ENCODE measurements at regions not wholly inside any gene's neighbourhood (a gene's known extent, or its start where the extent isn't known, plus 50 kb on each side); places are given as distances from the start of the nearest gene placed in this dataset.

DNA sequence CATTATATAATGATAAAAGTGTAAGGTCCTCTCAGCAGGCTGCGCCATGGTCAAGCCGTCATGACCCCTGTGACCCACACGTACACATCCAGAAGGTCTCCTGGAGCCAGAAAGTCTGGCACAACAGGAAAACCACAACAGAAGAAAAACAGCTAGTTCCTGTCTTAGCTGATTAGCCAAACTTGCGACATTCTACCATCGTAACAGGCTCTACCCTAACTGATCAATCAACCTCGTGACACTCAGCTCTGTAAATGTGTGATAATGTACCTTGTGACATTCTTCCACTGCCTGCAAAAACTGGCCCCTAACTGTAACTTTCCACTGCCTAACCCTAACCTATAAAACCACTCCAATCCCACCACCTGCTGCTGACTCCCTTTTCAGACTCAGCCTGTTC lies 316.4 kb upstream of the TUSC1 start:
- H3K27me3 ChIP-seq, result no peaks in the 10 kb centered on the region
- H3K4me3 ChIP-seq, result no peak overlapping the region
- peaks cover 0 to 51% (median 0%) of the 10 kb centered on the region in 4 donors for H3K9me3 ChIP-seq
- no peaks in the 10 kb centered on the region for H3K4me1 ChIP-seq
- no peak for DNase-seq (ENCODE audit: low spot score in 2 of 2)
- H3K36me3 ChIP-seq, result no peaks in the 10 kb centered on the region
- TF ChIP-seq CTCF (IDR thresholded peaks at IDR 0.05) (no peak), EP300 (IDR thresholded peaks at IDR 0.05) (no peak)
- no peak overlapping the region for H3K27ac ChIP-seq
- 60 to 70% methylated on average over 6 of the region's 6 CpGs for WGBS, 2 donors

GRCh38 chr9:25990376-25990775 lies 312.1 kb upstream of the TUSC1 start:
- TF ChIP-seq EP300 (IDR thresholded peaks at IDR 0.05), result no peak
- no peak for TF ChIP-seq POLR2A (IDR thresholded peaks at IDR 0.05)
- TF ChIP-seq CTCF (IDR thresholded peaks at IDR 0.05), result no peak
- Histone ChIP-seq H3K4me3 (no peak overlapping the region), H3K27ac (no peak overlapping the region), H3K4me1 (no peaks in the 10 kb centered on the region), H3K36me3 (no peaks in the 10 kb centered on the region), H3K9me3 (peaks cover 0 to 83% (median 0%) of the 10 kb centered on the region in 4 donors), H3K27me3 (no peaks in the 10 kb centered on the region)
- 70 to 78% methylated on average over 1 of the region's 1 CpG for WGBS, 2 donors
- DNase-seq (ENCODE audit: low spot score in 2 of 2), result no peak

GRCh38 chr9:25975667-25976066 lies 297.4 kb upstream of the TUSC1 start:
- 91 to 92% methylated on average over 1 of the region's 1 CpG for WGBS, 2 donors
- TF ChIP-seq EP300 (IDR thresholded peaks at IDR 0.05), result no peak
- TF ChIP-seq CTCF (IDR thresholded peaks at IDR 0.05), result no peak
- no peak for TF ChIP-seq POLR2A (IDR thresholded peaks at IDR 0.05)
- H3K27ac ChIP-seq, result no peak overlapping the region
- no peak overlapping the region for H3K4me3 ChIP-seq
- peaks cover 0 to 13% (median 0%) of the 10 kb centered on the region in 4 donors for H3K9me3 ChIP-seq
- H3K36me3 ChIP-seq, result no peaks in the 10 kb centered on the region
- H3K4me1 ChIP-seq, result no peaks in the 10 kb centered on the region
- DNase-seq (ENCODE audit: low spot score in 2 of 2), result no peak
- no peaks in the 10 kb centered on the region for H3K27me3 ChIP-seq

DNA sequence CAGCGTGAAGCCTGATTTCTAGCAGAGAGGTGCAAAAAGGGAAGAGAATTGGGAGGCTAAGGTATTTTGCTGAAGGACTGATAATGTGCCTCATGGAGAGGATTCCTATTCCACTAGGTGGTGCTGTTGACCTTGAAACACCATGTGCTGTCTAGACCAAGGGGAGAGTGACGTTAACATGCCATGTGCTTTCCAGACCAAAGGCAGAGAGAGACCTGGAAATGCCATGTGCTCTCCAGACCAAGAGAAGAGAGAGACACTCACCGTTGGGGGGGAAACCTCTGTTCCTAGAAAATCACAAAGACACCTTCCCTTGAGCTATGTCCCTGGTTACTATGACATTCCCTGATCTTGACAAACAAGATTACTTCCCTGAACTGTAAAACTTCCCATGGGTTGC lies 286.0 kb upstream of the TUSC1 start:
- Histone ChIP-seq H3K4me1 (no peaks in the 10 kb centered on the region), H3K27ac (no peak overlapping the region), H3K4me3 (no peak overlapping the region), H3K36me3 (no peaks in the 10 kb centered on the region), H3K27me3 (no peaks in the 10 kb centered on the region), H3K9me3 (peaks cover 0 to 27% (median 0%) of the 10 kb centered on the region in 4 donors)
- peak in 1 of 2 donors; percentile 35 for DNase-seq (ENCODE audit: low spot score in 2 of 2)
- TF ChIP-seq CTCF (IDR thresholded peaks at IDR 0.05), result peak in 2 of 5 experiments; percentile 18 to 31
- TF ChIP-seq POLR2A (IDR thresholded peaks at IDR 0.05), result no peak
- TF ChIP-seq EP300 (IDR thresholded peaks at IDR 0.05), result no peak
- 44 to 51% methylated on average over 3 of the region's 3 CpGs for WGBS, 2 donors

DNA sequence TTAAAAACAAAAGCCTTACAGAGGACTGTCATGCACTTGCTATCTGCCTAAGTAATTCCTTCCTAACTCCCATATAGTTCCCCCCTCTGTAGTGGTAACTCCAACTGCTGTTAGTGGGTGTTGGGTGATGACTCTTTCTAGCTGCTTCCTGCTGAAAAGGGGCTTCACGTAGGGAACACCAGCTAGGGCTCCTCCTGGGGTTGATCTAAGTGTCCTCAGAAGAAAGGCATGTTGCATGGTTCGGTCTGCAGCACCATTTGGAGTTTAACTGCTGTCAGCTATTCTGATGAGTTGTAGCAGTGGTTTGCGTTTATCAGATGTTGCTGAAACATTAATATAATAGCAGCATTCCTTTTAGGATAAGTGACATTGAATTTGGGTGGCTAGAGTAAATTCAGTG lies 281.9 kb upstream of the TUSC1 start:
- 68 to 82% methylated on average over 3 of the region's 3 CpGs for WGBS, 2 donors
- Histone ChIP-seq H3K4me1 (no peaks in the 10 kb centered on the region), H3K36me3 (no peaks in the 10 kb centered on the region), H3K27me3 (no peaks in the 10 kb centered on the region), H3K27ac (no peak overlapping the region), H3K9me3 (peaks cover 0 to 27% (median 0%) of the 10 kb centered on the region in 4 donors), H3K4me3 (no peak overlapping the region)
- no peak for TF ChIP-seq EP300 (IDR thresholded peaks at IDR 0.05)
- TF ChIP-seq CTCF (IDR thresholded peaks at IDR 0.05), result no peak
- no peak for TF ChIP-seq POLR2A (IDR thresholded peaks at IDR 0.05)
- DNase-seq (ENCODE audit: low spot score in 2 of 2), result no peak
